ENCODE measurements at regions not wholly inside any gene's neighbourhood (a gene's known extent, or its start where the extent isn't known, plus 50 kb on each side); places are given as distances from the start of the nearest gene placed in this dataset.

- TF ChIP-seq TAF1 (IDR thresholded peaks at IDR 0.05; ENCODE audit: low read depth, low read length) (no peak), POLR2A (IDR thresholded peaks at IDR 0.05; ENCODE audit: low read depth, low read length) (no peak), POU2F2 (IDR thresholded peaks at IDR 0.05; ENCODE audit: low read depth, low read length) (no peak), POLR2AphosphoS5 (IDR thresholded peaks at IDR 0.05; ENCODE audit: low read depth, low read length) (no peak), SPI1 (IDR thresholded peaks at IDR 0.05; ENCODE audit: low read depth, low read length) (no peak), PAX5 (IDR thresholded peaks at IDR 0.05; ENCODE audit: insufficient read depth, low read length, severe bottlenecking) (no peak)
These were observed 105.0 kb upstream of the TMTC1 start for GRCh38 chr12:29888777-29889176.

All from GM12891 (cell line).